ENCODE measurements at regions not wholly inside any gene's neighbourhood (a gene's known extent, or its start where the extent isn't known, plus 50 kb on each side); places are given as distances from the start of the nearest gene placed in this dataset.

DNA sequence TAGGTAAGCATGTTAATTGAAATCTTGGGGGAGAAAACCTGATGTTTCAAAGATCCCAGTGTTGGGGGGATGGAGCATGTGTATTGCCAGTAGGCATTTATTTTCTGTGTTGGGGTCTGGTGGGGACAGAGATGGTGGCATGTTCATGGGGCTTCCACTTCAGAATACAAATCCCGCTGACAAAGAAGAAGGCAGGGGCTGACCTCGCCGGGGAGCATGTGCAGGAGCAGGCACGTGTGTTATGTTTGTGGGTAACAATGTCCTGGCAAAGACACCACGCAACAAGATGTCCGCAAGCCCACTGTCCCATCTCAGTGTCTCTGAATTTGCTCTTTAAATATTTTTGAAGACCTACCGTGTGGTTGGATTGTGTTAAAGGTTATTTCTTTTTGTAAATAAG lies 164.5 kb downstream of the TEX29 start:
- H3K27ac ChIP-seq: no peak overlapping the region
- no peaks in the 10 kb centered on the region for H3K36me3 ChIP-seq
- H3K4me1 ChIP-seq (ENCODE audit: control insufficient read depth in 1 of 2, insufficient read depth in 1 of 2, low read depth in 1 of 2, low read length in 1 of 2): no peaks in the 10 kb centered on the region
- no peak for TF ChIP-seq CTCF (IDR thresholded peaks at IDR 0.05)
- no peak overlapping the region for H3K4me3 ChIP-seq (ENCODE audit: low read depth in 1 of 2, low read length in 1 of 2)
- no peaks in the 10 kb centered on the region for H3K27me3 ChIP-seq
- no peaks in the 10 kb centered on the region for H3K9me3 ChIP-seq

- Histone ChIP-seq H3K4me3 (ENCODE audit: low read depth in 1 of 2, low read length in 1 of 2) (no peak overlapping the region), H3K36me3 (no peaks in the 10 kb centered on the region), H3K9me3 (no peaks in the 10 kb centered on the region), H3K4me1 (ENCODE audit: control insufficient read depth in 1 of 2, insufficient read depth in 1 of 2, low read depth in 1 of 2, low read length in 1 of 2) (no peaks in the 10 kb centered on the region), H3K27ac (no peak overlapping the region), H3K27me3 (no peaks in the 10 kb centered on the region)
- TF ChIP-seq CTCF (IDR thresholded peaks at IDR 0.05): no peak
Measured at GRCh38 chr13:111485491-111486250, 165.2 kb downstream of the TEX29 start.

GRCh38 chr13:111486331-111486730 lies 165.9 kb downstream of the TEX29 start:
- Histone ChIP-seq H3K27me3 (no peaks in the 10 kb centered on the region), H3K9me3 (no peaks in the 10 kb centered on the region), H3K4me3 (ENCODE audit: low read depth in 1 of 2, low read length in 1 of 2) (no peak overlapping the region), H3K36me3 (no peaks in the 10 kb centered on the region), H3K27ac (no peak overlapping the region), H3K4me1 (ENCODE audit: control insufficient read depth in 1 of 2, insufficient read depth in 1 of 2, low read depth in 1 of 2, low read length in 1 of 2) (no peaks in the 10 kb centered on the region)
- no peak for TF ChIP-seq CTCF (IDR thresholded peaks at IDR 0.05)

DNA sequence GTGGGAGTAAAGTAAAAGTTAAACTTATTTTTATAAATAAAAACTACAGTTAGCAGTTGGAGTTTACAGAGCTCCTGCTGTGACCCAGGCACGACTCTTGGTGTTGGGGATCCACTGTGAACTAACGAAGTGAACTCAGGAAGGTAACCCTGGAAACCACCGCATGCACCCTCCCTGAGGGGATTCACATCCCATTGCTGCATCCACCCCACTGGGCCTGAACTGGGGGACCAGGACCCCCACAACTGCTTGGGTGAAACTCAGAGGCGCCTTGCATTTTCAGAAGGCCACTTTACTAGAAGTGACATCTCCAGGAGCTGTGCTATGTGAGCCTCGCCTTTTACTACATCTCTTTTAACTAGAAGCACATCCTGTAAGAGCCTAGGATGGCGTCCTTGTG lies 166.4 kb downstream of the TEX29 start:
- Histone ChIP-seq H3K4me3 (ENCODE audit: low read depth in 1 of 2, low read length in 1 of 2) (no peak overlapping the region), H3K36me3 (no peaks in the 10 kb centered on the region), H3K27me3 (no peaks in the 10 kb centered on the region), H3K27ac (no peak overlapping the region), H3K4me1 (ENCODE audit: control insufficient read depth in 1 of 2, insufficient read depth in 1 of 2, low read depth in 1 of 2, low read length in 1 of 2) (no peaks in the 10 kb centered on the region), H3K9me3 (no peaks in the 10 kb centered on the region)
- no peak for TF ChIP-seq CTCF (IDR thresholded peaks at IDR 0.05)

- Histone ChIP-seq H3K9me3 (no peaks in the 10 kb centered on the region), H3K4me3 (ENCODE audit: low read depth in 1 of 2, low read length in 1 of 2) (no peak overlapping the region), H3K27me3 (no peaks in the 10 kb centered on the region), H3K4me1 (ENCODE audit: control insufficient read depth in 1 of 2, insufficient read depth in 1 of 2, low read depth in 1 of 2, low read length in 1 of 2) (no peaks in the 10 kb centered on the region), H3K36me3 (no peaks in the 10 kb centered on the region), H3K27ac (no peak overlapping the region)
- TF ChIP-seq CTCF (IDR thresholded peaks at IDR 0.05): no peak
Measured at GRCh38 chr13:111488486-111489132, 168.2 kb downstream of the TEX29 start.
